Retinal pigment epithelial cell (primary cell): ENCODE measurements at regions not wholly inside any gene's neighbourhood (a gene's known extent, or its start where the extent isn't known, plus 50 kb on each side); places are given as distances from the start of the nearest gene placed in this dataset.

Experiments used
- DNase-seq: peaks from one replicate; pipeline ENCODE4 v3.0.0-alpha.2; 2010; ENCODE audit warnings: low read depth
- H3K4me3 ChIP-seq: 2 replicates; pipeline ENCODE4 v1.5.1; 2011; ENCODE audit warnings: mild to moderate bottlenecking, low read length, control low read depth, moderate library complexity
- CTCF ChIP-seq: conservative IDR thresholded peaks from 2 replicates; pipeline ENCODE4 v1.5.1; 2011; ENCODE audit warnings: low read depth, low read length, control low read depth, inconsistent platforms

- DNase-seq, result no peak
- no peak for TF ChIP-seq CTCF
- H3K4me3 ChIP-seq, result no peak overlapping the region
These were observed 117.1 kb downstream of the JRKL start for GRCh38 chr11:96506953-96507354.

- DNase-seq, result no peak
- no peak for TF ChIP-seq CTCF
- no peak overlapping the region for H3K4me3 ChIP-seq
These were observed 119.0 kb downstream of the JRKL start for GRCh38 chr11:96508861-96509260.

GRCh38 chr11:96520939-96521338 lies 131.1 kb downstream of the JRKL start:
- no peak for TF ChIP-seq CTCF
- DNase-seq, result no peak

GRCh38 chr11:96523656-96524055 lies 133.8 kb downstream of the JRKL start:
- TF ChIP-seq CTCF, result no peak
- no peak overlapping the region for H3K4me3 ChIP-seq
- no peak for DNase-seq

More at GRCh38 chr11:96520939-96521338, 131.1 kb downstream of the JRKL start:
- no peak overlapping the region for H3K4me3 ChIP-seq

- DNase-seq, result peak; percentile 23
- H3K4me3 ChIP-seq, result no peak overlapping the region
- peak; percentile 40 for TF ChIP-seq CTCF
These were observed 134.7 kb downstream of the JRKL start for GRCh38 chr11:96524475-96524874.

- no peak for DNase-seq
- TF ChIP-seq CTCF, result no peak
These were observed 140.7 kb downstream of the JRKL start for GRCh38 chr11:96530473-96530872.

GRCh38 chr11:96538104-96538503 lies 148.3 kb downstream of the JRKL start:
- TF ChIP-seq CTCF, result no peak
- DNase-seq, result no peak
- H3K4me3 ChIP-seq, result no peak overlapping the region

More at GRCh38 chr11:96530473-96530872, 140.7 kb downstream of the JRKL start:
- no peak overlapping the region for H3K4me3 ChIP-seq
